ENCODE measurements at regions not wholly inside any gene's neighbourhood (a gene's known extent, or its start where the extent isn't known, plus 50 kb on each side); places are given as distances from the start of the nearest gene placed in this dataset.

GRCh38 chr17:72479113-72479512 lies 358.3 kb downstream of the SOX9 start:
- DNase-seq, result no peak

GRCh38 chr17:72481572-72481971 lies 360.8 kb downstream of the SOX9 start:
- no peak for DNase-seq

- no peak for DNase-seq
These were observed 364.8 kb downstream of the SOX9 start for GRCh38 chr17:72485596-72485995.

DNA sequence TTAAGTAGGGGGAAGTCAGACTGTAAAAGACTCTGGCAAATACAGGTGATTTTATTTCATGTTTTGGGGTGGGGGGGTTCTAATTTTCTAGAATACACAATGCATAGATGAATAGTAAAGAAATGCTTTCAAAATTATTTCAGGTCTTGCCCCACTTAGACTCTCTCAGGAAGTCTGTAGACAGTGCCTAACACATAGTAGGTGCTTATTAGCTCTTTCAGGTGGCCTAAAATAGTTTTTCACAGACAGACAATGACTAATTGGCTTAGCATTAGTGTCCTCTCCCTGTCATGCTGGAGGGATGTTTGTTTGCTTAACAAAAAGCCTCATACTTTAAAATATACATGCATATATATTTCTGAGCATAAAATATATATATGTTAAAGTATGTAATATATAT lies 366.0 kb downstream of the SOX9 start:
- no peak for DNase-seq

GRCh38 chr17:72487731-72488494 lies 367.1 kb downstream of the SOX9 start:
- no peak for DNase-seq

GRCh38 chr17:72488555-72489271 lies 367.9 kb downstream of the SOX9 start:
- DNase-seq, result no peak

- no peak for DNase-seq
These were observed 368.4 kb downstream of the SOX9 start for GRCh38 chr17:72489272-72489641.

DNA sequence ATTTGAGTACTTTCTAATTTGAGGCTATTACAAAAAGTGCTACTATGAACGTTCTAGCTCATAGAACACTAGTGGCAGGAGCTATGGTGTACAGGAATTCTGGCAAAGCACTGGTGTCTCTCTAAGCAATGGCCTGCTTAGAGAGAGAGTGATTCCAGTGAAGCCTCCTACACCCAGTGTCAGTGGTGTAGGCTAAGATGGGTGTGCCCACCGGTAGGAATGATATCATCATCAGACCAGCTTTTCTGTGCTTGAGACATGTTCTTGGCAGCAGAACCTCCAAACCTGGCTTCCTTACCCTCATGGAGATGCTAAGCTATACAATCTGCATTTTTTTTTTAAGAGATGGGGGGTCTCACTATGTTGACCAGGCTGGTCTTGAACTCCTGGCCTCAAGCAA lies 370.3 kb downstream of the SOX9 start:
- DNase-seq, result no peak

GRCh38 chr17:72492494-72492893 lies 371.7 kb downstream of the SOX9 start:
- DNase-seq, result no peak

GRCh38 chr17:72492941-72493340 lies 372.1 kb downstream of the SOX9 start:
- DNase-seq, result no peak

DNA sequence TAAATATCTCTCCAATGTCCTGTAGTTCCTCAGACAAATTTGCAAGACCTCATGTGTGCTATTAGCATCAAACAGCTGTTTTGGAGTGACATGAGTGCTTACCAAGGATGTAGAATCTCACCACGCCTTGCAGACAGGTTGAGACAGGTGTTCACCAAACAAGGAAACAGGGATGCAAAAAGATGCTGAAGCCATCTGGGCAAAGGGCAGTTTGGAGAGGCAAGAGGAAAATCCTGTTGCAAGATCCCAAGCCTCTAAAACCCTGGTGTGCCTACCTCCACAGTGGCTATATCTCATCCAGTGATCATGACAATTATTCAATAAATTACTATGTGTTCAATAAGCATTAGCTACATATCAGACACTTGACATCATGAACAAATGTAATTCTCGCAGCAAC lies 373.7 kb downstream of the SOX9 start:
- no peak for DNase-seq

DNA sequence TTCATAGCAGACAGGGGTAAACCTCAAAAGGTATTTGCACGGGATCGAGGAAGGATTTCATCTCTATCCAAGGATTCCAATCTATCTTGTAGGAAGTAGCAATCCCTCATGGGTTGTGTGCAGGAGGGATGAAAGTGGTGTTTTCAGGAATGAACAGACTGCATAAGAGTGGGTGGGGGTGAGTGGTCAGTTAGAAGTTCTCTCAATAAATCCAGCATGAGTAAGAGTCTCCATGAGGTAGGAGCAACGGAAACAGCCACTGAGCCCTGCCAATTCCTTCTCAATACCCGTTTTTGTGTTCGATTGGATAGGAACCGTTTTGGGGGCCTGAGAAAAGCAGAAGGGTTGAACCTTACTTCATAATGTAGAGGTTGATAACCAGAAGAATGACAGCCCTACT lies 375.6 kb downstream of the SOX9 start:
- DNase-seq, result no peak

DNA sequence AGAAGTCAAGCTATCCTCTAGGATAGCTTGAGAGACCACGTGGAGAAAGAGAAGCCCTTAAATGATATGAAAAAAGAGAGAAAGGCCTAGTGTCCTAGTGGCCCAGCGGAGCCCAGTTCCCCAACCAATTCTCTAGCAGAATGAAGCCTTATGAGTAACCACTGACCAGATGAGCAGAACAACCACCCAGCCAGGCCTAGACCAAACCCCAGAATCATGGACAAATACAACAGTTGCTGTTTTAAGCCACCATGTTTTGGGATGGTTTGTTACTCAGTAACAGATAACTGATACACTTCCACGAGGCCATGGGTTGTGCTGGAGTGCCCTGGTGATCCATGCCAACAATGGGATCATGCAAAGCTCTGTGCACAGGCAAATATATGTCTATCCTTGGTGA lies 377.1 kb downstream of the SOX9 start:
- no peak for DNase-seq

DNA sequence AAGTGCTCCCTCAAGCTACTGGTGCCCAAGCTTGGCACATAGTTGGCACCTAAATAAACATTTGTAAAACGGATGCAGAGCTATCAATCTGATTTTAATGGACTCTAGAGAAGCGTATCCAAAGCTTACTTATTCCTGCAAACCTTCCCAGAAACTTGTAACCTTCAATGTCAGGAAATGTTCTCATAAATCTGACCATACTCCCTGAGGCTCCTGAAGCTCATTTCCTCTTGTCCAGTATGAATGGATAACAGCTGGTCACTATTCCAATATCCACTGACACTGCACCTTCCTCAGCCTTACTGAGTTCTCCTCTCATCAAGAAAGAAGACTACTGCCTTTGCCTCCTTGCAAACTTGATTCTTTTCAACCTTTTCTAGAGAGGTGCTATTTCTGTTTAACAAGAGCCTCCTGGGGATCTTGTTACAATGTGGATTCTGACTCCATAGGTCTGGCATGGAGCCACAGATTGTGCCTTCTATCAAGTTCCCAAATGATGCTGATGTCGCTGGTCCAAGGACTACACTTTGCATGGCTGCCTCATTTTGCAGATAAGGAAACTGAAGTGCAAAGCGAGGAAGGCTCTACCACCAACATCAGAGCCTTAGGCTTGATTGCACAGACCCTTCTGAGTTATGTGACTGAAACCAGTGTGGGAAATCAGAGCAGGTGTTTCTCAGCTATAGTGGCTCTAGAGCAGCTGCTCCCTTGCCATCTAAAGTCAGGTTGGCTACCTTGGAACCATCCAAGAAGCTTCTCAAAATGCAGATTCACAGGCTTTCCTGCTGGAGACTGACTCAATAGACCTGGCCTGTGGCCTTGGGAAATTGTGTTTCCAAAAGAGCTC lies 377.8 kb downstream of the SOX9 start:
- no peak for DNase-seq

GRCh38 chr17:72501404-72502370 lies 380.9 kb downstream of the SOX9 start:
- DNase-seq, result no peak

DNA sequence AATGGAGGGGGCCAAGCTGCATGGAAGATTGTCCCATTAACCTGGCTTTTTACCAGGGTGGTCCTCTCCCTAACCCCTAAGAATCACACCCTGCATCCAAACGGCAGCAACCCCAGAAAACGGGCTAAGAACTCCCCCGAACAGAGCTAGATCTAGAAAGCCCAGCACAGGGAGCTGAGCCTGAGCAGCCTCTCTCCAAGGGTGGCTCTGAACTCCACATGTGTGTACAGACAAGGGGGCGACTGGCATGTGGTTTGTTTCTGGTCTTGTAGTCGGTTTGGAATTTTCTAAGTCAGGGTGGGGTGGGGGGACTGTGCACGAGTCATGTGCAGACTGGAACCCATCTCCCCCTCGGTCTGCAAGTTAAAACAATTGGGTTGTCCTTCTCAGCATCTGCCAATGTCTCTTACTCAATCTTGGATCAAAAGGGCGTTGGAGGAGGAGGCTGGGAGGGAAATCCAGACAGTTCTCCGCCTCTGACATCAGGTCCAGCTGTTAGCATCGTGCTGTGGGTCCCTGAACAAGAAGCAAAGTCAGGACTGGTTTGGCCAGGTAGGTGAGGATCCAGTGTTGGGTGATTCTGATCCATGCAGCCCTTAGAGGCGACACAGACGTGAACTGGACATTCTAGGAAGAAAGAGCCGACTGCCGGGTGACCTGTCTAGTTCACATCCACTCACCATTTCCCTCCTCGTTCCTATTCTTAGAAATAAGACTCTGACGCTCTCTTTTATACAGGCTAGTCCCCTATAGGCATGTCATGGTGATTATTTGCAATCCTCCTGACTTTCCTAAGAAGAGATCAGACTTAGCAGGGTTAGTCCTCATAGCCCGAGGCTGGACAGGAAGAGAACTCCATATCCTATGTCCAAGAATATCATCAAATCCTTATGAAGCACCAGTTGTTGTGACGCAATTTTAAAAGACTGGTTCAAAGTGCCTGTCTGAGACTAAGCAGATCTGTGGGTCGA lies 381.8 kb downstream of the SOX9 start:
- DNase-seq, result no peak

DNA sequence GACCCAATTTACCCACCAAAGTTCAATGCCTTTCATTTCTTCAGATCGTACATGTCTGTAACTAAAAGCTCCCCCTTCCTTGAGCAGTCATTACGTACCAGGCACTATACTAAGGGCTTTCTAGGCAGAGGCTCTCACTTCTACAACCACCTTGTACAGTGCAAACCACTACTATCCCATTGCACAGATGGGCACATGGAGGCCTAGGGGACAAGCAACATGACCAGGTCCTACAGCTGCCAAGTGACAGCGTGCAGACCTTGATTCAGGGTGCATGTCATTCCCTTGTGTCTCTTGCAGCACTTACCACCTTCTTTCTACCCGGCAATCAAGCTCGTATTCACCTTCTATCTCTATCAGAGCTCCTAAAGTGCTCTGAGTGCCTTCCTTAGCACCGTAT lies 382.7 kb downstream of the SOX9 start:
- DNase-seq, result no peak

DNA sequence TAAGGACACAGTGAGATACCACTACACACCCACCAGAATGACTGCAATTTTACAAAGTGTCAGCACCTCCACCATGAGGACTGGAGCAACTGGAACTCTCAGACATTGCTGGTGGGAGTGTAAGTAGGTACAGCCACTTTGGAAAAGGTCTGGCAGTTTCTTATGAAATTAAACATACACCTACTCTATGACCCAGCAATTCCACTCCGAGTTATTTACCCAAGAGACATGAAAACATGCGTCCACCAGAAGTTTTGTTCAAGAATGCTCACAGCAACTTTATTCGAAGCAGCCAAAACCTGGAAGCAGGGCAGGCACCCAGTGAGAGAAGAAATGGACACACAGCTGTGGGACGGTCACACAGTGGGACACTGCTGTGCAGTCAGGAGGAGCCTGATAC lies 384.0 kb downstream of the SOX9 start:
- DNase-seq, result no peak

- DNase-seq, result no peak
These were observed 386.0 kb downstream of the SOX9 start for GRCh38 chr17:72506773-72507172.

- no peak for DNase-seq
These were observed 386.6 kb downstream of the SOX9 start for GRCh38 chr17:72507370-72507769.

- no peak for DNase-seq
These were observed 389.7 kb downstream of the SOX9 start for GRCh38 chr17:72510351-72511016.
